ENCODE measurements at regions not wholly inside any gene's neighbourhood (a gene's known extent, or its start where the extent isn't known, plus 50 kb on each side); places are given as distances from the start of the nearest gene placed in this dataset.
"Not testable (repeated sequence)": the region's sequence is repeated elsewhere in the genome, so short reads cannot be mapped to it uniquely, and the experiment has no call there.

- no peak for DNase-seq
These were observed 111.6 kb upstream of the ZFP42 start for GRCh38 chr4:187883836-187884475.

- DNase-seq = no peak
These were observed 107.7 kb upstream of the ZFP42 start for GRCh38 chr4:187887906-187888305.

- no peak for DNase-seq
These were observed 105.9 kb upstream of the ZFP42 start for GRCh38 chr4:187889651-187890050.

- no peak for DNase-seq
These were observed 102.2 kb upstream of the ZFP42 start for GRCh38 chr4:187893418-187893817.

- DNase-seq = no peak
These were observed 92.5 kb upstream of the ZFP42 start for GRCh38 chr4:187903106-187903505.

GRCh38 chr4:187903700-187904099 lies 91.9 kb upstream of the ZFP42 start:
- no peak for DNase-seq

GRCh38 chr4:187908079-187908561 lies 87.5 kb upstream of the ZFP42 start:
- DNase-seq = no peak

- DNase-seq = no peak
These were observed 86.8 kb upstream of the ZFP42 start for GRCh38 chr4:187908731-187909130.

GRCh38 chr4:187910741-187911140 lies 84.8 kb upstream of the ZFP42 start:
- no peak for DNase-seq

GRCh38 chr4:187915406-187915805 lies 80.2 kb upstream of the ZFP42 start:
- DNase-seq = not testable (repeated sequence)

- no peak for DNase-seq
These were observed 75.6 kb upstream of the ZFP42 start for GRCh38 chr4:187919966-187920365.

GRCh38 chr4:187921946-187922623 lies 73.5 kb upstream of the ZFP42 start:
- no peak for DNase-seq

GRCh38 chr4:187929024-187929423 lies 66.5 kb upstream of the ZFP42 start:
- peak; percentile 29 for DNase-seq

- no peak for DNase-seq
These were observed 60.8 kb upstream of the ZFP42 start for GRCh38 chr4:187934766-187935165.

- peak; percentile 29 for DNase-seq
These were observed 58.0 kb upstream of the ZFP42 start for GRCh38 chr4:187937557-187937956.

GRCh38 chr4:187940299-187940698 lies 55.3 kb upstream of the ZFP42 start:
- peak; percentile 21 for DNase-seq

GRCh38 chr4:187942968-187943367 lies 52.6 kb upstream of the ZFP42 start:
- no peak for DNase-seq

- DNase-seq = no peak
These were observed 51.4 kb upstream of the ZFP42 start for GRCh38 chr4:187944179-187944578.

Measured in DMS53 (cell line).